Stimulated activated naive CD4-positive, alpha-beta T cell (primary cell): ENCODE measurements at regions not wholly inside any gene's neighbourhood (a gene's known extent, or its start where the extent isn't known, plus 50 kb on each side); places are given as distances from the start of the nearest gene placed in this dataset.

Source experiments
- DNase-seq, 6 experiments: peaks; one replicate each; lab custom pipeline; 2025; lab: John Stamatoyannopoulos, UW

DNA sequence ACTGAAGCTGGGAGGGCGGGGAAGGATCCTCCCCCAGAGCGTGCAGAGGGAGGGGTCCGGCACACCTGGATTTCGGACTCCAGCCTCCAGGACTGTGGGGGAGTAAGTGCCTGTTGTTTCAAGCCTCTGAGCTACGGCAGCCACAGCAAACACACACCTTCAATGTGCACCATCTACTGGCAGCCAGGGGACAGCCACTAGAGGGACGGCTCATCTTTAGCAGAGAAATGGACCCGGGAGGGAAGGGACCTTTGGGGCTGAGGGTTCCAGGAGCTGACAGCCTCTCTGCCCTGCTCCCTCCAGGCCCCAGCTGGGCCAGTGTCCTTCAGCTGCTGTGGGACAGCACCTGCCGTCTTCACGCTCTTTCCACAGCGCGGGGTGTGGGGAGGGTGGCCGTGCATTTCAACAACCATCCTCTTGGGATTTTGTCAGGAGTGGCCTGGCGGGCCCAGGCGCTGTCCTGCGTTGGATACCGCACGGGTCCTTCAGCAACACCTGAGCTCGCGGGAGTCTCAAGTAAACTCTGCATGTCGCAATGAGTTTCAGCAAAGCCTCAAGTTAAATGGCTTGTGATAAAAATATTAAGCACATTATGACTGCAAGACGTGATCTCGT lies 209.2 kb upstream of the C14orf180 start:
- no peak for DNase-seq

DNA sequence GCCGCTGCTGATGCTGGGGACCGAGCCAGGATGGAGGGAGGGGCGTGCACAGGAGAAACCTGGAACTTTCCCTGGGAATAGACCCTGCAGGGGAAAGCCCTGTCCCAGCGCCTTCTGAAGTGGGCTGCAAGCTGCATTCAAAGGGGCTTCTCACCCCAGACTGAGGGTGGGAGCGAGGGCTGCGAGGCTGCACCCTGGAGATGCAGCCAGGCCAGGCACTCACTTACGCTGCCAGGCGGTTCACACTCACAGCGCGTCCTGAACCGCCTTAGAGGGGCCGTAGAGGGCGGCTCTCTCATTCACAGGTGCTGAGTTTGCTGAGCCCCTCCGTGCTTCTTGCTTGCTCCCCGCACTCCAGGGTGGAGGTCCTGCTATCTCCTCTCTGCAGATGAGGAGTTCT lies 208.5 kb upstream of the C14orf180 start:
- no peak for DNase-seq

DNA sequence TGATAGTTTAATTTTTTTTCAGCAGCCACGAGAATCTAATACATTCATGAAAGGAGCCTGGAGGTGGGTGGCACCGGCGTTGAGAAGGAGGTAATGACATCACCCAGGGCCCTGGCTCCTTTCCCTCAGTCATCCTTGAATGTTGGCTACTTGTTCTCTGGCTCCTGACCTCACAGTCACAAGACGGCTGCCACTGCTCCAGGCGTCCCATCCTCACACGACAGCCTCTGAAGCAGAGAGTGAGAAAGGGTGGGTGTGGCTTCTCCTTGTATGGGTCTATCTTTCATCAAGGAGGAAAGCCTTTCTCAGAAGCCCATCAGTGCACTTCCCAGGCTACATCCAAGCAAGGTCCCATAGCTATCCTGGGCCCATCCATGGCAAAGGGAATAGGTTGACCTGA lies 207.6 kb upstream of the C14orf180 start:
- DNase-seq = no peak

DNA sequence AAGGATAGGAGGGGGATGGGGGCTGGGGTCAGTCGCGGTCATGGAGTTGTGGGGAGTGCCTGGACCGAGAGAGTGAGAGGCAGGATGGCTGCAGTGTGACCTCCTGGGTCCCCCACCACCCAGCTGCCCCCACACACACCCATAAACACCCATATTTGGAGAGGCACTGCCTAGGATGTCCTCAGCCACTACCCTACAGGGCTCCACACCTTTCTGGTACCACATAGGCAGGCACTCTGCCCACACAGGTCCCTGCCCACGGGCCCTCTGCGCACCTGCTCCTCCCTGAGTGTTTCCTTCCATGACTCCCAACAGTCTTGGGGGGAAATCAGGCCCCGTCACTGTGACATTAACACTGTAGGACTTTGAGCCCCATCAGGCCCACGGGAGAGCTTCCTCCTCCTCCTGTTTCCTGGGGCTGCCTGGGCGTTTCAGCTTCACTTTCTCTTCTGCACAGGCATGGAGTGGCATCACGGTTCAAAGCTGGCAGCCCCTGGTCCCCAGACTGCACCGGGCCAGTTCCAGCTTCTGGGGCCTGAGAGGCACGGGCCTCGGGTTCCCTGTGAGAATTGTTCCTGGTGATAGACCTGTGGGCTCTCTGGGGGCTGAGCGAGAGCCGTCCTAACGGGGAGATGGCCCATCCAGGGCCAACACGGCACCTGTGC lies 207.0 kb upstream of the C14orf180 start:
- no peak for DNase-seq

DNA sequence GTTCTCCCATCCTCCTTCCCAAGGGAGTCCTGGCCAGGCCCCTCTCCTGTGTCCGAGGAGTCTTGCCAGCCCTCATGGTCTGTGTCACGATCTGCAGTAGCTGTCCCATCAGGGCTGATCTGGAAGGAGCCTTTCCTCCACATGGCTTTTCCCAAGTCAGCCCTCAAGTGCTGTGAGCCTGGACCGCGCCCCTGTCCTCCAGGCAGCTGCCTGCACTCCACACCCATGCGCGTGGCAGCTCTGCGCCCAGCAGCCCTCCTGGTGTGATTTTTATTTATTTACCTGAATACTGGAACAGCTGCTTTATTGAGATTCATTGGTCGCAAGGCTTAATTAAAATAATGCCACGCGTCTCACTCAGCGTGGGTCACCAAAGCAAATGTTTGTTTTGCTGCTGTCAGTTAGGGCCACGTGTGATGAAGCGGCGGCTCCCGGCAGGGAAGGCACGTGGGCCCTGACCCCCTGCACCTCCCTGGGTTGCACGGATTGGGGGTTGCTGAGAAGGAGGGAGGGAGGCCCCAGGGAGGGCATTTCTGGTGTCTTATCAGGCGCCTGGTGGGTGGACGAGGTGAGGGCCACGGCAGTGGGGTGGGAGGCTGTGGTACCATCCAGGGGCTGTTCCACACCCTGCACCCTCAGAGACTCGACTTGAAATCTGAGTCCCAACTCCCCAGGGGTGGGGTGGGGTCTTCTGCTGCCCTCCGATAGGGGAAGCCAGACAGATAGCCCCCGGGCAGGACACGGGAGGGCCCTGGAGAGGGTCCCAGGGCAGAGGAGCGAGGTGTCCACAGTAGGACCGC lies 206.3 kb upstream of the C14orf180 start:
- no peak for DNase-seq

DNA sequence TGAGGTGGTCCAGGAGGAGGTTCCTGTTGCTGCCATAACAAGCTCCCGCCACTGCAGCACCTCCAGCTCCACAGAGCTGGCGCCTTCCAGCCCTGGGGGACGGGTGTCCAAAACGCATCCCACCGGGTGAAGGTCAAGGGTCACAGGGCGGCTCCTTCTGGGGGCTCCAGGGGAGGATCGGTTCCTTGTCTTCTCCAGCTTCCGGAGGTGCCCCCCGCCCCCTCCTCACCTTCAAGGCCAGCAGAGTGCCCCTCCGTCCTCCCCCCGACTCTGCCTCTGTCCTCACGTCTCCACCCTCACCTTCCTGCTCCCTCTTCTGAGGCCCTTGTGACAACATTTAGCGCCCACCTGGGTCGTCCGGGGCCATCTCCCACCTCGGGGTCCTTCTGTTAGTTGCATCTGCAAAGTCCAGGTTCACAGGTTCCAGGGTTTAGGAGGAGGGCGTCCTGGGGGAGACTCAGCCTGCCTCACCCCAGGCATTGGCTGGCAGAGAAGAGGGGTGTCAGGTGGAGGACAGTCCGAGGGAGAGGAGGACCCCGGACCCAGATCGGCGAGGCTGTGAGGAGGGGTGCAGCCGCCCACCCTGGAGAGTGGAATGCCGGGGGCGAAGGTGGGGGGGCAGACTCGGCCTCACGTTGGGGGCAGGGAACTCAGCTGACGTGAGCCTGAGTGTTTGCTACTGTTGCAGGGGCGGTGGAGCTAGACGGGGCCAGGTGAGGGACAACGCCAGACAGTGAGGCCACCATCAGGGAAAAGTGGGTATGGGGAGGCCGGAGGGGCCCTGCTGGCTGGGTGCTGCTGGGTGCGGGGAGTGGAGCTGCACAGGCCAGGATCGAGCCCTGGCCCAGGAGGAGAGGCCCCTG lies 205.5 kb upstream of the C14orf180 start:
- no peak for DNase-seq

DNA sequence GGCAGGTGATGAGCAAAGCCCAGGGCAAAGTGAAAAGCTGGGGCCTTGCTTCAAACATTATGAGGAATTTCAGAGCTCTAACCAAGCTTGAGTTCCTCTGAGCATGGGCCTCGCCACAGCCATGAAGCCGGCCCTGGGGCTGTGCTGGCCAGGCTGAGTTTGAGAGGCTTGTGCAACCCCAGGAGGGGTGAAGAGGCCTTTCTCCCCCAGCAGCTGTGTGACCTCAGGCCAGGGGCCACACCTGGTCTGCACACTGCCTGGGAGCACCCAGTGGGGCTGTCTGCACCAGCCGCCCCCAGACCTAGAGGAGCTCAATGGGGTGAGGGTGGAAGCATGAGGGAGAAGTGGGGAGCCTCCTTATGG lies 204.9 kb upstream of the C14orf180 start:
- DNase-seq = no peak

DNA sequence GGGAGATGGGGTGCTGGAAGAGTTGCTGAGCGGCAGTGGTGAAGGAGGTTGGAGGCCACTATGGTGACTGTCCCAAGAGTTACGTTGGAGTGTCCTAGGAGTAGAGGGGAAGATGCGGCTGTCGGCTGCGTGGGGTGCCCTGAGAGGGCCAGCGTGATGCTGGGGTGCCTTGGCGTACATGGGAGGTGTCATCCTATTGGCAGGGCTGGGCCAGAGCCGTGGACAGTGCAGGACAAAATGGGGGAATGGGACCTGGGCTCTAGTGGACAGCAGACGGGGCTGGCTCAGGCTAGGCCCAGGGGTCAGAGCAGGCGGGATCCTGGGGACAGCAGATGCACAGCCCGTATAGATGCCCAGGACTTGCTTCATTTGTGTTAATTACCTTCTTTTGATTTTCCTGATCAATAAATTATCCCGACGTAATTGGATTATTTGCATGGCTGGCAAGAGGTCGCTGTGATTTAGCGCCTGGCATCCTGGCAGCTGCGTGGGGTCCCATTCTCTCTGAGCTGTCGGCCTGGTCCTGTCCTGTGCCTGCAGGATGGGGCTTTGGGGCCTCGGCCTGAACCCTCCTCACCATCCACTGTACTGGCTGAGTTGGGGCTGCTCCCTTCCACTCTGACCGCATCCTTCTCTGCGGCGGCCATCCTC lies 203.9 kb upstream of the C14orf180 start:
- DNase-seq = no peak

DNA sequence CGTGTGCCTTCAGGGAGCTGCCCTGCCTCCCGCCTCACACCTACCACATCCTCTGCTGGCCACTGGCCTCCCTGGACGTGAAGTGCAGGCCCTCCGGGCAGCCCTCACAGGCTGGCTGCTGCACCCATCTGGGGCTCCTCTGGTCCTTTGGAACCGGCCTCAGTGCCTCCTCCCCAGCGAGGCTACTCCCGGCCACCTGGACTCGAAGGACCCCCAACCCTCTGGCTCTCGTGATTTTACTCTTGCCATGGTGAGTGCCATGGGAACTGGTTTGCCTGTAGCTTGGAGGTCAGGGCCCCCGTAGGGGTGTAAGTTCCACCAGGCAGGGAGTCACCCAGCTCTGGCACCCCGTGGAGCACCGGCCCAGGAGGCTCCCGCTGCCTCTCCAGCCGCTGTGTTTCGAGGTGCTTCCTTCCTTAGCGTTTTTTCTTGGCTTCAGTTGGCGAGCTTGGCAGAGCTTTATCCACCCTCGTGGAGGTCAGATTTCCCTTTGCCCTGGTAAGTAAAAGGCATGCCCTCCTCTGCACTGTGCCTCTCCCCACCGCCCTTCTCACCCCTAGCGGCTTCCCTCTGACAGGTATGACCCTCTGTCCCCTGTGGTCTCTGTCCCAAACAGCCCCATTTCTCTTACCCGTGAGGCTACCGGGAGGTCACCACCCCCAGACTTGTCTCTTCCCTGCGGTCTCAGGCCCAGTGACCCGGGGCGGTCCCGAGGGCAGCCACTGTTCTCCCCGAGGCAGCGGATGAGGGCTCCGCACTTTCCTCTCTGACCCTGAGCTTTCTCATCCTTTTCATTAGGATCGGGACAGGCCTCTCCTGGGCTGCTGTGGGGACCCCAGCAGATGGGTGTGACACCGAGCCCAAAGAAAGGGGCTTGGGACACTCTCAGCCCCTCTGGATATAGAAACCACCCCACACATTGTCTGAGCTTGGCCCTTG lies 203.1 kb upstream of the C14orf180 start:
- no peak for DNase-seq

DNA sequence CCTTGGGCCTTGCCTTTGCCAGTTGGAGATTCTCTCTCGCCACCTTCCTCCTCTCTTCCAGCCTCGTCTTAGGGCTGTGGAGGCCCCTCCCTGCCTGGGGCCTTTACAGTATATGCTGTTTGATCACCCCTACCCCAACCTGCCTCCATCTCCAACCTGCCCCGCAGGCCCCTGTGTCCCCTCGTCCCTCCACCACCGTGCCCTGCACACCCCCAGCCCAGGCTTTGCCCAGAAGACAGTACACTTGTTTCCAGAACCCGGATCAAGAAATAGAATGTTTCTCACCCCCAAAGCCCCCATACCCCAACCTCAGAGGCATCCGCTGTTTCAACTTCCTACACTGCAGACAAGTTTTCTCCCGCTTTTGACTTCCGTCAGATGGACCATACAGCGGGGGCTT lies 202.3 kb upstream of the C14orf180 start:
- DNase-seq = no peak

DNA sequence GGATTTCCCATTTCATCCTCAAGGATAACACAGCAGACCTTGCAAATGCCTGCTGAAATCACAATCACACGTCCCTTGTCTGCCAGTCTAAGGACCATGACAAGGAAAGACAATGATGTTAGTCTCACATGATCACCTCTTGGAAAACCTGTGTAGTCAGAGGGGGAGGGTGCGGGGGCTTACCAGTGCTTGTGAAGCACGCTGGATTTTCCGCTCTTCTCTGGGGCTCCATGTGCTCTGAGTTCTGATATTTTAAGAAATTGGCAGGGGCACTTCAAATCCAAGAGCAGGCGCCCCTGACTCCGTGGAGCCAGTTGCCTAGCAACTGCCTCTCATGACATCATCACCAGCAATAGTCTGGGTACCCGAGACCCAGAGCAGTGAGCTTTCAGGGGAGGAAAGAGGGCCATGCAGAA lies 200.9 kb upstream of the C14orf180 start:
- no peak for DNase-seq

DNA sequence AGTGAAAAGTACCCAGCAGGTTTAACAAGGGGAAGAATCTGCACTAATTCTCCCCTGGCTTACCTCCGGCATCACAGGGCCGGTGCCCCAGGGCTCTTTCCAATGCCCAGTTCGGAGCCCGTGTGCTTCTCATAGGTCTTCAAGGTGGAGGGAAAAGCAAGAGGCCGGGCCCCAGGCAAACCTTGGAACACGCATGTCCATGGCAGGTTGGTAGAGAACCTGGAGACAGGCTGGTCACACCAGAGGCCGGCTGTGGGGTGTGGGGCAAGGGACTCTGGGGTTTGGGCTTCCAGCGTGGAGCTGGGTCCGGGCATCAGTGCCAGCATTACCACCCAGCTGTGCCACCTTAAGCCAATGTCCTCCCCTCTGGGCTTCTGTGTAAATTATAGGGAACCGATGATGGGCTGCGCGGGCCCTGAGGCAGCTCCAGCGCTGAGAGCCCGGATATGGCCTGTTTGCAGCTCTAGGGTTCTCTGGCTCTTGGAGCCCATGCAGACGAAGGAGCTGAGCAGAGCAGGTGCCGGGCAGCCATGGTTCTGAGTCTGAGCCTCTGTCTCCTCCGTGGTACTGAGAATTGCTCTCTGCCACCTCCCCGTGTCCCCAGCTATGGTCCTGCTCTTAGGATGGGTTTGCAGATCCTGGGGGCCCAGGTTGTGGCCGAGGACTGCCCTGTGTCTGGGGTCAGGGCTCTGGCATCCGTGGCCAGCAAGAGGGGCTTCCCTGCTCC lies 197.0 kb upstream of the C14orf180 start:
- no peak for DNase-seq

DNA sequence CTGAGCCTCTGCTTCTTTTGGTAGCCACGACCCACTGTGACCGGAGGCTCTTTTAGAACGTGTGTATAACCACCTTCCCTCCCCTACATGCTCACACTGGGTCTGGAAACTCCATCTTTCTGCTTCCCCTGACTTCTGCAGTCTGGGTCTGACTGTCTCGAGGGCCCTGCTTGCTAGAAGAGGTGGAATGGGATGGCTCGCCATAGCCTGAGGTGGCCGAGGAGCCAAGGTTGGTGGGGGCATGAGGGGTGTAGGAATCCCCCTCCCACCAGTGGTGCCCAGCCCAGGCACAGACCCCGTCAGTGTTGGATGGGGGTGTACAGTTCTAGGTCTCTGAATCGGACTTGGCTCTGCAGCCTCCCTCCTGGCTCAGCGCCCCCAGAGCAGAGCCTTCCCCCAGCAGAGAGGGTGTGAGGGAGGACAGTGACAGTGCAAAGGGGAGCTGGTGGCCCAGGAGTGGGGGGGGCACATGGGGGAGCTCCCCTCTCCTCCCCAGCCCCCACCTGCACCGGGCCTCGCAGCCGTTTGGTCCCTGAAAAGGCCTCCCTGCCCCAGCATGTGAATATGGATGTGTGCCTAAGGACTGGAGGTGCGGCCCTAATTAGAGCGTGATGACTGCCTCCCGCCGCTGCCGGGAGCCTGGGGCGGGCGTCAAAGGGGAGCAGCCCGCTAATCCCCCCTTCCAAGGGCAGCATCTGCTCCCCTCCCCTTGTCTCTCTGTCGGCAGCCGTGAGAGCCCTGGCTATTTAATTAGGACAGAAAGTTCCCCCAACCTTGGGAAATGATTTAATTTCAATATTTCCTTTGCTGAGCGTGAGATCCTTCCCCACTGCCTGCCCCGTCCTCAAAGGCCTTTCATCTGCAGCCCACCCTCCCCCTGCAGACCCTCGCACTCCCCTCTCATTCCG lies 196.2 kb upstream of the C14orf180 start:
- DNase-seq = no peak

DNA sequence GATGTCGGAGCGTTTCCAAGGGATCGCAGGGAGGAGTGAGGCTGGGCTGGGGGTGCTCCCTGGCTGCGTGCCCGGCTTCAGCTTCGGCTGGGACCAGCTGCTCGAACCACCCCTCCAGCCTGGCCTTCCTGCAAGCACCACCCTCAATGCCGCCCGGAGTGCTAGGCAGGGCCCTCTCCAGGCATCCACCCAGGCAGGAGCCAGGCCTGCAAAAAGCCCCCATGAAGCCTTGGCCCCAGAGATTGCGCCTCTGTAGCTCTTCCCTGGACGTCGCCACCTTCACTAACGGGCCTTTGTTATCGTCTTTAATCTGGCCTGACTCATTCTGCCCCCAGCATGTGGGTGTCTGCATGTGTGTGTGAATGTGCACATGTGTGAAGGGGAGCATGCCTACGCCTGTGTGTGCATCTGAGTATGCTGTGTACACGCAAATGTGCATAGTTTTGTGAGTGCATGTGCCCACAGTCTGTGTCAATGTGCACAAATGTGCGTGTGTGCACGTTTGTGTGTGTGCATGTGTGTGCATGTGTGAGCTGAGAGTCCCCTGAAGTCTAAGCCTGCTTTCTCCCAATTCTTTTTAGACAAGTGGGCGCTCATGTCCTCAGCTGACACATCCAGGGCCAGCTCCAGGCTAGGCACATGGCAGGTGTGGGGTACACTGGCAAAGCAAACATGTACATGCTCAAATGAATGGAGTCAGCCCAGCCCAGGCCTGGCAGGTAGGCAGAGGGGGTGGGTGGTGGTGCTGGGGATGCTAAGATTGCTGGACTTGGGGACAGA lies 195.4 kb upstream of the C14orf180 start:
- no peak for DNase-seq

DNA sequence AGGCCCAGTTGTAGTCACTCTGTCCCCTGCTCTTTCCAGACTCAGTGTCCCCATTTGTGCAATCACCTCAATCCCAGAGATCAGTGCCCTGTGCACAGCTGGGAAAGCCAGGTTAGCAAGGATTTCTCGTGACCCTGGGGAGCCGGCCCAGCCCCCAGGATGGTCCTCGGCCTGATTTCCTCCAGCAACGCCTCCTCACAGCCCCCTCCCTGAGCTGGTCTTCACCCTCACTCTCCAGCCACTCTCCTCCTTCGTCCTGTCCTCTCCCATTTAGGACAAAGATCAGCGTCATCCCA lies 194.8 kb upstream of the C14orf180 start:
- DNase-seq = no peak

DNA sequence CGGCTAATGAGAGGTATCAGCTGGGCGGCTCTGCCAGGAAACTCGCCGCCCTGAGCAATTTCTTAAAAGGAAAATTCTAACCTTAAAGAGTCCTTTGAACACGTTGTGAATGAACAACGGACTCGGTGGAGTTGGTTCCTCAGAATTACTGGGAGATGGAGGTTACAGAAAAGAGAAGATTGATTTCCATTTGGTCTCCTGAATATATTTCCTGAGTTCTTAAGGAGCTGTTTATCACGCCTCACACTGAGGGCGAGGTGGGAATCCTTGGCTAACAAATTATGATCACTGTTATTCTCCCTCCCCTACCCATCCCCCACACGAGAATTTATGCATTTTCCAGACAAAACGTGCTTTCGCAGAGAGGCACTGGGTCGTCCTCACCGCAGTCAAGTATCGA lies 194.5 kb upstream of the C14orf180 start:
- no peak for DNase-seq

DNA sequence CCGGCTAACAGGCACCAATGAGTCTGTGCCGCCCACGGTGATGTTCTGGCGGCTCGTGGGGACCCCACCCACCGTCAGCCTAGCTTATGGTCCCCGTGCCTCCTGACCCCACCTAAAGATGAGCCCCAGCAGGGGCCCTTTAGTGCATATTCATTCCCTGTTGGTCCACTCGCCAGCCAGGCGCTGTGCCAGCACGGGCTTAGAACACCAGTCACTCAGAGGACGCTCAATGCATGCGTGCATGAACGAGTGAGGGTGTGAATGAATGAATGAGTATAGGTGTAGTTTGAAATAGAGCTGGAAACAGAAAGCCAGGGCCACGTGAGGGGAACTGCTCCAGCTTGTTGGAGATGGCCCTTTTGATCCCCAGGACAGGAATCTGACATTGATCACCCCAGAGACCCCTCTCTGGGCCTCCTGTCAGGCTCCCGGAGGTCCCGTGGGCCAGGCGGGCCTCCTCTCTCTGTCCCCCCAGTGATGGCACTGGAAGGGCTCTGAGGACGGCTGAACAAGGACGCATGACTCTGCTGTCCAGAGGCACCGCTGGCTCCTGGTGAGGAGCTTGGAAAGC lies 193.9 kb upstream of the C14orf180 start:
- DNase-seq = no peak
